Sigmoid colon (tissue), 6 donors: ENCODE measurements at regions not wholly inside any gene's neighbourhood (a gene's known extent, or its start where the extent isn't known, plus 50 kb on each side); places are given as distances from the start of the nearest gene placed in this dataset.

Experiments used
- DNase-seq: peaks from one replicate; pipeline ENCODE4 v3.0.0-alpha.2; 2019
- H3K27ac ChIP-seq, 4 donors: fragments of 200-600 bp; sonication (generic); one replicate each; pipeline ENCODE4 v1.5.1; 2016 to 2019; ENCODE audit warnings: mild to moderate bottlenecking in 1 of 4
- H3K27me3 ChIP-seq, 3 donors: fragments of 200-600 bp; sonication (generic); one replicate each; pipeline ENCODE4 v1.5.1; 2019; ENCODE audit warnings: mild to moderate bottlenecking in 1 of 3
- H3K36me3 ChIP-seq, 4 donors: fragments of 200-600 bp; sonication (generic); one replicate each; pipeline ENCODE4 v1.5.1; 2016 to 2019
- H3K4me1 ChIP-seq, 4 donors: fragments of 200-600 bp; sonication (generic); one replicate each; pipeline ENCODE4 v1.5.1; 2017 to 2019
- H3K4me3 ChIP-seq, 4 donors: fragments of 200-600 bp; sonication (generic); one replicate each; pipeline ENCODE4 v1.5.1; 2017 to 2019; ENCODE audit warnings: mild to moderate bottlenecking in 2 of 4, moderate library complexity in 1 of 4
- H3K9me3 ChIP-seq, 4 donors: fragments of 200-600 bp in 3 of 4; sonication (generic) in 3 of 4; one replicate each; pipeline versions ENCODE4 v1.5.1 to v1.6.1; 2013 to 2019
- EP300 ChIP-seq, 4 donors: sonication (generic); formaldehyde crosslinking; IDR thresholded peaks; one replicate each; pipeline ENCODE4 v1.6.1; 2017; ENCODE audit warnings: antibody characterized with exemption in 4 of 4
- POLR2A ChIP-seq, 2 donors: fragments of 450-650 bp; IDR thresholded peaks; one replicate each; pipeline ENCODE4 v1.6.1; 2016; ENCODE audit warnings: antibody characterized with exemption in 2 of 2, mild to moderate bottlenecking in 2 of 2, moderate library complexity in 2 of 2
- POLR2AphosphoS5 ChIP-seq, 4 donors: sonication (generic); formaldehyde crosslinking; IDR thresholded peaks; one replicate each; pipeline ENCODE4 v1.6.1; 2017; ENCODE audit warnings: antibody characterized with exemption in 4 of 4
- WGBS, 2 donors: extraction: QIAGEN DNeasy Blood & Tissue Kit; methylation state at CpG; one replicate each; pipeline ENCODE4 v1.1.7; 2013; 5-methylcytosine and 5-hydroxymethylcytosine counted together
- intact Hi-C: fragments of 100-400 bp; cut with DNase I; formaldehyde crosslinking; loops from one replicate; pipeline ENCODE4 v1.15.1; 2023
- TF ChIP-seq, protein P1 (sequence below), 4 experiments: fragments of 450-650 bp in 3 of 4; fragments of 200-600 bp in 1 of 4; IDR thresholded peaks; one replicate each; pipeline ENCODE4 v1.5.1; 2016 to 2019; ENCODE audit warnings: antibody characterized with exemption in 4 of 4, mild to moderate bottlenecking in 3 of 4, moderate library complexity in 2 of 4
- donor health status: healthy with polysubstance abuse.
- donor health status: healthy.

DNA sequence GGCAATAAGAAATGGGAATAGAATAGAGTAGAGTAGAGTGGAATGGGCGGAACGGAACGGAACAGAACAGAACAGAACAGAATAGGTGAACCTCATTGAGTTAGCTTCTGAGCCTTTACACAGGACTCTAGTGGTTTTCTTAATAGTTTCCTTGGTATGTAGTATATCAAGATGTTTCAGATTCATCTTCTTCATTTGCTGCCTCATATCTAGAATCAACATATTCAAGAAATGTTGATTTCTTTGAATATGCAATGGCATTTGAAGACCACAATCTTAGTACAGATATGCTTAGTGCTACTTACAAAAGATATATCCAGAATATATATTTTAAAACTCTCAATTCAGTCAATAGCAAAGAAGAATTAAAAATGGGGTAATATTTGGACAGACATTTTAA lies 133.8 kb downstream of the TSEN15 start:
- TF ChIP-seq POLR2A (IDR thresholded peaks at IDR 0.05) (no peak), POLR2AphosphoS5 (IDR thresholded peaks at IDR 0.05) (no peak), EP300 (IDR thresholded peaks at IDR 0.05) (no peak)
- TF ChIP-seq, protein P1, sequence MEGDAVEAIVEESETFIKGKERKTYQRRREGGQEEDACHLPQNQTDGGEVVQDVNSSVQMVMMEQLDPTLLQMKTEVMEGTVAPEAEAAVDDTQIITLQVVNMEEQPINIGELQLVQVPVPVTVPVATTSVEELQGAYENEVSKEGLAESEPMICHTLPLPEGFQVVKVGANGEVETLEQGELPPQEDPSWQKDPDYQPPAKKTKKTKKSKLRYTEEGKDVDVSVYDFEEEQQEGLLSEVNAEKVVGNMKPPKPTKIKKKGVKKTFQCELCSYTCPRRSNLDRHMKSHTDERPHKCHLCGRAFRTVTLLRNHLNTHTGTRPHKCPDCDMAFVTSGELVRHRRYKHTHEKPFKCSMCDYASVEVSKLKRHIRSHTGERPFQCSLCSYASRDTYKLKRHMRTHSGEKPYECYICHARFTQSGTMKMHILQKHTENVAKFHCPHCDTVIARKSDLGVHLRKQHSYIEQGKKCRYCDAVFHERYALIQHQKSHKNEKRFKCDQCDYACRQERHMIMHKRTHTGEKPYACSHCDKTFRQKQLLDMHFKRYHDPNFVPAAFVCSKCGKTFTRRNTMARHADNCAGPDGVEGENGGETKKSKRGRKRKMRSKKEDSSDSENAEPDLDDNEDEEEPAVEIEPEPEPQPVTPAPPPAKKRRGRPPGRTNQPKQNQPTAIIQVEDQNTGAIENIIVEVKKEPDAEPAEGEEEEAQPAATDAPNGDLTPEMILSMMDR (IDR thresholded peaks at IDR 0.05), result no peak
- Histone ChIP-seq H3K27me3 (no peaks in the 10 kb centered on the region), H3K4me1 (peaks cover 0 to 11% (median under 1%) of the 10 kb centered on the region in 4 donors), H3K36me3 (no peaks in the 10 kb centered on the region), H3K4me3 (no peak overlapping the region), H3K9me3 (no peaks in the 10 kb centered on the region), H3K27ac (no peak overlapping the region)
- 84 to 97% methylated on average over 3 of the region's 3 CpGs for WGBS, 2 donors
- no peak for DNase-seq
- intact Hi-C loops, result no loop called here

DNA sequence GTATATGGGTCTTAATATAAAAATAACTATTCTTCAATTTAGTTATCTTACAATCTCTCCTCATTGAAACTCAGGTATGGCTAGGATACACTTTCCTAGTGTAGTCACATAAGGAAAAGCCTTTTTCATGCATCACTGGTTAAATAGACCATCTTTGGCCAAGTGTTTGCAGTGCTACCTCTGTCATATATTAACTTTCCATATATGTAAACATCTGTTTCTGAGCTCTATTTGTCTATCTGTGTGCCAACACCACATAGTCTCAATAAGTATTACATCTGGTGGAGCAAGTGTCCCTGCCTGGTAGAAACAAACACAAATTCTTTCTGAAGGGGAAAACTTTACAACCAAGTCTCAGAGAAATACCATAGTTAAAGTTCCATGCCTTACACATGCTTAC lies 134.6 kb downstream of the TSEN15 start:
- peaks cover 0 to 19% (median 6%) of the 10 kb centered on the region in 4 donors for H3K4me1 ChIP-seq
- H3K36me3 ChIP-seq, result no peaks in the 10 kb centered on the region
- intact Hi-C loops, result no loop called here
- no peak for DNase-seq
- no peak overlapping the region for H3K4me3 ChIP-seq
- H3K9me3 ChIP-seq, result no peaks in the 10 kb centered on the region
- H3K27ac ChIP-seq, result no peak overlapping the region
- H3K27me3 ChIP-seq, result no peaks in the 10 kb centered on the region
- TF ChIP-seq POLR2AphosphoS5 (IDR thresholded peaks at IDR 0.05), result no peak
- TF ChIP-seq EP300 (IDR thresholded peaks at IDR 0.05), result no peak
- TF ChIP-seq, protein P1 (IDR thresholded peaks at IDR 0.05), result no peak
- TF ChIP-seq POLR2A (IDR thresholded peaks at IDR 0.05), result no peak

DNA sequence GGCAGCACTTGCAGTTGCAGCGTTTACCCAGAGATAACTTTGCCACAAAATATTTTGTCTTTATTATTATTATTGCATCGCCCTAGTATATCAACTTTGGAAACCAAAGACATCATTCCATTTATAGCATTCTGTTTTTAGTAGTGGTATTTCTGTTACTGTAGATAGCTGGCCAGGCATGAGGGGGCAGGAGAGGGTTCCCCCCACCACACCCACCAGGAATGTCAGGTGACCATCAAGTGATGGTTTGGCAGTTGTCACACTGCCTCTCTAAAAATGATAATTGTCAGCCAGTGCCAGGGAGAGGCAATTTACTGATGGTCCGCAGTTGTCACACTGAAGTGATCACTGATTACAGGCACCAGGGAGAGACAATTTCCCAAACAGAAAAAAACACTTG lies 135.6 kb downstream of the TSEN15 start:
- H3K9me3 ChIP-seq, result no peaks in the 10 kb centered on the region
- H3K27ac ChIP-seq, result no peak overlapping the region
- DNase-seq, result no peak
- TF ChIP-seq POLR2A (IDR thresholded peaks at IDR 0.05) (no peak), POLR2AphosphoS5 (IDR thresholded peaks at IDR 0.05) (no peak), EP300 (IDR thresholded peaks at IDR 0.05) (no peak)
- TF ChIP-seq, protein P1 (IDR thresholded peaks at IDR 0.05), result no peak
- no peaks in the 10 kb centered on the region for H3K36me3 ChIP-seq
- intact Hi-C loops, result no loop called here
- peaks cover 0 to 29% (median 12%) of the 10 kb centered on the region in 4 donors for H3K4me1 ChIP-seq
- H3K27me3 ChIP-seq, result no peaks in the 10 kb centered on the region
- no peak overlapping the region for H3K4me3 ChIP-seq
- 79 to 93% methylated on average over 3 of the region's 3 CpGs for WGBS, 2 donors

DNA sequence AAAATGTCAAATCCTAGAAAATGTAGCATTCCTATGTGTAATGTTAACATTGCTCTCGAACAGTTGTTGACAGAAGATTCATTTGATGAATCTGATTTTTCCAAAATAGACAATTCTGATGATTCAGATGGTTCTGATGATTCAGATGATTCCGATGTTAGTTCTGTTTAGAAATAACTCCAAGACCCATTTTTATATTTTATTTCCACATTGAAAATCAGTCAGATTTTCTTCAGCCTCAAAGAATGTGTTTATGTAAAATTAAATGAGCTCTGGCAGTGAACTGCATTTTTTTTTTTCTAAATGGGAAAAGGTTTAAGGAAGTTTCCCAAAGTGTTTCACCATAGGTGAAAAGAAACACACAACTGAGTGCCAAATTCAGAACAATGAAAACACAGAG lies 136.5 kb downstream of the TSEN15 start:
- H3K36me3 ChIP-seq, result no peaks in the 10 kb centered on the region
- intact Hi-C loops, result no loop called here
- WGBS, 2 donors, result 74 to 84% methylated on average over 2 of the region's 2 CpGs
- H3K4me1 ChIP-seq, result peaks cover 0 to 34% (median 12%) of the 10 kb centered on the region in 4 donors
- H3K27me3 ChIP-seq, result no peaks in the 10 kb centered on the region
- no peak overlapping the region for H3K27ac ChIP-seq
- no peak for DNase-seq
- TF ChIP-seq EP300 (IDR thresholded peaks at IDR 0.05) (no peak), POLR2A (IDR thresholded peaks at IDR 0.05) (no peak), POLR2AphosphoS5 (IDR thresholded peaks at IDR 0.05) (no peak)
- TF ChIP-seq, protein P1 (IDR thresholded peaks at IDR 0.05), result no peak
- no peak overlapping the region for H3K4me3 ChIP-seq
- no peaks in the 10 kb centered on the region for H3K9me3 ChIP-seq

DNA sequence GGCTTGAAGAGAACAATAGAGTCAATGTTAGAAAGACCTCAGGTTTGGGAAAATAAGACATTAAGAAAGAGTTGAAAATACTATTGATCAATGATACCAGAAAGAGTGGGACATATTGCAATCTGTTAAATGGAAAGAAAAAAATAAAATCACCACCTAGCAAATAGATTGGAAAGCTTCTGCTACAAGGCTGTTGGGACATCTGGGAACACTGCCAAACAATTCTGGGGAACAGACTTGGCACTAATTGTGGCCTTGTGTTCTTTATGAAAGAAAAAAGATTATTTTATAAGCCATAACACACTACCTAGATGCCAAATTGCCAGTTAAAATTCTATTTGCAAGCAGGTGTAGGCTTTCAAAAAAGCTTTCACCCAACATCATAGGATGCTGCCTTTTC lies 137.8 kb downstream of the TSEN15 start:
- no peak for DNase-seq
- no peak overlapping the region for H3K4me3 ChIP-seq
- intact Hi-C loops, result no loop called here

More for the DNA sequence above, 137.8 kb downstream of the TSEN15 start:
- Histone ChIP-seq H3K27ac (no peak overlapping the region), H3K27me3 (no peaks in the 10 kb centered on the region), H3K4me1 (peaks cover 0 to 47% (median 12%) of the 10 kb centered on the region in 4 donors), H3K36me3 (no peaks in the 10 kb centered on the region), H3K9me3 (no peaks in the 10 kb centered on the region)
- TF ChIP-seq POLR2AphosphoS5 (IDR thresholded peaks at IDR 0.05) (no peak), EP300 (IDR thresholded peaks at IDR 0.05) (no peak), POLR2A (IDR thresholded peaks at IDR 0.05) (no peak)
- TF ChIP-seq, protein P1 (IDR thresholded peaks at IDR 0.05), result no peak
